Ovary (tissue), 7 donors: ENCODE measurements at regions not wholly inside any gene's neighbourhood (a gene's known extent, or its start where the extent isn't known, plus 50 kb on each side); places are given as distances from the start of the nearest gene placed in this dataset.

Experiments used
- DNase-seq, 5 donors: peaks; one replicate each; pipeline ENCODE4 v3.0.0-alpha.2; 2019 to 2020
- H3K27ac ChIP-seq, 2 donors: fragments of 200-600 bp; one replicate each; pipeline versions ENCODE4 v1.5.1 to v1.8.0; 2019 to 2022
- H3K27me3 ChIP-seq: fragments of 200-600 bp; one replicate; pipeline ENCODE4 v1.8.0; 2022
- H3K36me3 ChIP-seq: fragments of 200-600 bp; sonication (generic); one replicate; pipeline ENCODE4 v1.5.1; 2019
- H3K4me1 ChIP-seq: one replicate; pipeline ENCODE4 v1.8.1; 2013; ENCODE audit warnings: mild to moderate bottlenecking, moderate library complexity; ENCODE audit not compliant: insufficient read depth
- H3K4me3 ChIP-seq: fragments of 200-600 bp; sonication (generic); one replicate; pipeline ENCODE4 v1.5.1; 2017
- H3K9me3 ChIP-seq, 2 donors: fragments of 200-600 bp in 1 of 2; sonication (generic) in 1 of 2; one replicate each; pipeline versions ENCODE4 v1.5.1 to v1.8.1; 2013 to 2019; ENCODE audit warnings: mild to moderate bottlenecking in 1 of 2, moderate library complexity in 1 of 2
- CTCF ChIP-seq, 3 donors: fragments of 450-650 bp in 2 of 3; fragments of 200-600 bp in 1 of 3; IDR thresholded peaks; one replicate each; pipeline versions ENCODE4 v1.5.1 to v1.8.0; 2016 to 2022; ENCODE audit warnings: antibody characterized with exemption in 3 of 3, mild to moderate bottlenecking in 1 of 3
- EP300 ChIP-seq: sonication (generic); formaldehyde crosslinking; IDR thresholded peaks from one replicate; pipeline ENCODE4 v1.6.1; 2017; ENCODE audit warnings: antibody characterized with exemption
- POLR2A ChIP-seq: fragments of 450-650 bp; IDR thresholded peaks from one replicate; pipeline ENCODE4 v1.6.1; 2017; ENCODE audit warnings: antibody characterized with exemption, mild to moderate bottlenecking, moderate library complexity
- WGBS, 3 donors: extraction: QIAGEN DNeasy Blood & Tissue Kit in 1 of 3; methylation state at CpG; one replicate each; pipeline versions ENCODE4 v1.1.5 to v1.1.7; 2013 to 2017; 5-methylcytosine and 5-hydroxymethylcytosine counted together
- intact Hi-C, 4 donors: fragments of 100-400 bp; cut with DNase I; formaldehyde crosslinking; loops; one replicate each; pipeline versions ENCODE4 v1.11.0 to v1.15.1; 2022 to 2023
- donor health status: DM: no; HTN: no; CAD: no; lungs with moderate emphysema.
- donor health status: DM: no; HTN: no; CAD: no.
- donor health status: Bipolar disorder and iron deficiency.
- donor health status: DM: no; HTN: no; CAD: no.
- donor health status: DM: yes; HTN: yes; CAD: no.

GRCh38 chr2:217199255-217199630 lies 339.4 kb upstream of the TNP1 start:
- H3K27ac ChIP-seq: no peak overlapping the region
- intact Hi-C loops: no loop called here
- TF ChIP-seq CTCF (IDR thresholded peaks at IDR 0.05) (no peak), EP300 (no peak), POLR2A (no peak)
- no peaks in the 10 kb centered on the region for H3K4me1 ChIP-seq
- no peak for DNase-seq
- H3K4me3 ChIP-seq: no peak overlapping the region
- H3K9me3 ChIP-seq: no peaks in the 10 kb centered on the region
- no peaks in the 10 kb centered on the region for H3K36me3 ChIP-seq
- 57 to 73% (median 63%) methylated on average over 2 of the region's 2 CpGs for WGBS, 3 donors
- H3K27me3 ChIP-seq: no peaks in the 10 kb centered on the region

GRCh38 chr2:217195658-217196446 lies 336.0 kb upstream of the TNP1 start:
- WGBS, 3 donors: 57 to 73% (median 68%) methylated on average over 7 of the region's 7 CpGs
- intact Hi-C loops: no loop called here
- H3K27me3 ChIP-seq: no peaks in the 10 kb centered on the region
- no peak overlapping the region for H3K27ac ChIP-seq
- TF ChIP-seq POLR2A (no peak), CTCF (IDR thresholded peaks at IDR 0.05) (no peak), EP300 (no peak)
- no peaks in the 10 kb centered on the region for H3K9me3 ChIP-seq
- no peak for DNase-seq
- H3K36me3 ChIP-seq: no peaks in the 10 kb centered on the region
- no peaks in the 10 kb centered on the region for H3K4me1 ChIP-seq
- no peak overlapping the region for H3K4me3 ChIP-seq

- intact Hi-C loops: no loop called here
- TF ChIP-seq CTCF (IDR thresholded peaks at IDR 0.05): no peak
- no peak for TF ChIP-seq POLR2A
- TF ChIP-seq EP300: no peak
- H3K4me1 ChIP-seq: no peaks in the 10 kb centered on the region
- H3K27ac ChIP-seq: no peak overlapping the region
- no peaks in the 10 kb centered on the region for H3K27me3 ChIP-seq
- no peak for DNase-seq
- H3K9me3 ChIP-seq: no peaks in the 10 kb centered on the region
- H3K4me3 ChIP-seq: no peak overlapping the region
- H3K36me3 ChIP-seq: no peaks in the 10 kb centered on the region
Observed at GRCh38 chr2:217195016-217195415, 335.2 kb upstream of the TNP1 start.

- no peak for DNase-seq
- Histone ChIP-seq H3K27me3 (no peaks in the 10 kb centered on the region), H3K4me1 (no peaks in the 10 kb centered on the region), H3K4me3 (no peak overlapping the region), H3K27ac (no peak overlapping the region), H3K9me3 (no peaks in the 10 kb centered on the region), H3K36me3 (no peaks in the 10 kb centered on the region)
- intact Hi-C loops: no loop called here
- TF ChIP-seq CTCF (IDR thresholded peaks at IDR 0.05) (no peak), EP300 (no peak), POLR2A (no peak)
- 89 to 91% (median 90%) methylated on average over 9 of the region's 9 CpGs for WGBS, 3 donors
Observed at GRCh38 chr2:217193431-217194340, 333.8 kb upstream of the TNP1 start.
